Activated T-cell treated with anti-CD3 and anti-CD28 coated beads for 4 hours (primary cell): ENCODE measurements at regions not wholly inside any gene's neighbourhood (a gene's known extent, or its start where the extent isn't known, plus 50 kb on each side); places are given as distances from the start of the nearest gene placed in this dataset.
"Not testable (repeated sequence)": the region's sequence is repeated elsewhere in the genome, so short reads cannot be mapped to it uniquely, and the experiment has no call there.

Experiments
- DNase-seq: peaks from one replicate; pipeline ENCODE4 v3.0.0-alpha.2; 2020

GRCh38 chr22:22811016-22812009 is 76.3 kb upstream of the IGLL5 start:
- DNase-seq, result no peak

- DNase-seq, result no peak
Observed at GRCh38 chr22:22812031-22812905, 75.3 kb upstream of the IGLL5 start.

- DNase-seq, result no peak
Observed at GRCh38 chr22:22813126-22814075, 74.2 kb upstream of the IGLL5 start.

GRCh38 chr22:22814666-22815396 is 72.8 kb upstream of the IGLL5 start:
- no peak for DNase-seq

- DNase-seq, result no peak
Observed at GRCh38 chr22:22815397-22816170, 72.0 kb upstream of the IGLL5 start.

GRCh38 chr22:22816171-22816514 is 71.5 kb upstream of the IGLL5 start:
- no peak for DNase-seq

GRCh38 chr22:22816766-22817410 is 70.7 kb upstream of the IGLL5 start:
- no peak for DNase-seq

- DNase-seq, result no peak
Observed at GRCh38 chr22:22817468-22818201, 70.0 kb upstream of the IGLL5 start.

GRCh38 chr22:22818202-22818538 is 69.4 kb upstream of the IGLL5 start:
- no peak for DNase-seq

GRCh38 chr22:22818861-22819855 is 68.5 kb upstream of the IGLL5 start:
- DNase-seq, result no peak

- no peak for DNase-seq
Observed at GRCh38 chr22:22820076-22820475, 67.5 kb upstream of the IGLL5 start.

GRCh38 chr22:22820626-22821025 is 67.0 kb upstream of the IGLL5 start:
- no peak for DNase-seq

GRCh38 chr22:22821340-22821739 is 66.3 kb upstream of the IGLL5 start:
- DNase-seq, result no peak

GRCh38 chr22:22822106-22822505 is 65.5 kb upstream of the IGLL5 start:
- no peak for DNase-seq

GRCh38 chr22:22822553-22822952 is 65.1 kb upstream of the IGLL5 start:
- not testable (repeated sequence) for DNase-seq

- DNase-seq, result no peak
Observed at GRCh38 chr22:22823131-22823810, 64.3 kb upstream of the IGLL5 start.

- DNase-seq, result no peak
Observed at GRCh38 chr22:22824340-22825212, 63.0 kb upstream of the IGLL5 start.
